ENCODE measurements at regions not wholly inside any gene's neighbourhood (a gene's known extent, or its start where the extent isn't known, plus 50 kb on each side); places are given as distances from the start of the nearest gene placed in this dataset.
"Not testable (repeated sequence)": the region's sequence is repeated elsewhere in the genome, so short reads cannot be mapped to it uniquely, and the experiment has no call there.

DNA sequence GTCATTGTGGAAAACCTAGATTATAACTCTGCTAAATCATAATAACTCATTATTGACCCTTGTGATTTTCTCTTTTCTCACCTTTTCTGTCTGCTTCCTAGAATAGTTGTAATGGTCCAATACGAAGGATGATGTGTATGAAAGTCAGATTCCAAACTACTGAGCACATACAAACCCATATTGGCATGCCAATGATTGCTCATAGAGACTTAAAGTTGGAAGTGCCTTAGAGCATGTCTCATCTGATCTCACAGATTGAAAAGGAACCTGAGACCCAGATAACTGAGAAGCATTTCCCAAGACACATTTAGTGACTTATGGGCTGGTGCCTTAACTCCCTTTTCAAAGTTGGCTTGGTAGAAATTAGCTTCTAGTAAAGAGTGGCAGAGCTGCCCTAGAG lies 594.3 kb downstream of the REEP3 start:
- DNase-seq: no peak

DNA sequence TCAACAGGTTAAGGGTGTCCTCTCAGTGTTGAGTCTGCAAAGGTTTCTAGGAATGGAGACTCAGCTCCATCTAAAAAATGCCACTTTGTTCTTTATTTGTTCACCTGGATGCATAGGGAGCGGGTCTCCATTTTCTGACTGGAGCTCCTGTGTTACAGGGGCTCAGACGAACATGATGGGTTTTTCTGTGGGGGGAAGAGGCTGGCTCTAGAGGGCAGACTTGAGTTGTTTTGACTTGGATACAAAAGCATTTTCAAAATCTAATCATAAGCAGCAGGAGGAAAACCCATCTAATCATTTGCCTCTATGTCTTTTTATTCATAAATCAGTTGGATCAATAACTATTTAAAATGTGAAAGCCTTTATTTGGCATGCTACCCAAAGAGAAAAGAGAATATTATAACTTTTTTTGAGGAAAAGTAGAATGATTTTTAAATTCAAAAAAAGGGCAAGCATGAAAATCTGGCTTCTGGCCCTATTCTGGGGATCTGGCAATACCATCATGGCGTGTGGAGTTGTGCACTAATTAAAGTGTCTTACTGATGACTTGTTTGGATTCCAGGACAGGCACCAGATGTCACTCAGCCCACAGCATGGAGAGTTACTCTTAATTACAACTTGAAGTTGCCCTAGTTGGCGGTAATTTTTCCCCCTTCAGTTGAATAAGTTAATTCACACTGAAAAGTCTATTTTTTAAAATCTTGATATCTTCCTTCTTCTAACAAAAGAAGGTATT lies 594.9 kb downstream of the REEP3 start:
- DNase-seq: peak in 2 of 3 donors; percentile 7 to 28

DNA sequence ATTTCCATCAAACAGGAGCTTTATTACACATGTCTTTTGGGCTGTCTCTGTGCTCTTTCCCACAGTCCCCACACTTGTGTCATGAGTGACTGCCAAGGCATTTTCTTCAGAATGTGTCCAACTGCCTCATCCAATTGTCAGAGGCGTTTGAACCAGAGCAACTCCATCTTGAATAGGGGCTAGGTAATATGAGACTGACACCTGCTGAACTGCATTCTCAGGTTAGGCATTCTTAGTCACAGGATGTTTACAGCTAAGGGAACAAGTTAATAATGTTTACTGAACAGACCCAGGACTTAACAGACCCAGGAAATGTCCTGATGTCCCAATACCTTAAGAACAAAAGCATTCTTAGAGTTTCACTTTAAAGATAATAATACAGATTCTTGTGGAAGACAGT lies 595.5 kb downstream of the REEP3 start:
- no peak for DNase-seq

- DNase-seq: no peak
Observed at GRCh38 chr10:64118736-64119135, 597.5 kb downstream of the REEP3 start.

DNA sequence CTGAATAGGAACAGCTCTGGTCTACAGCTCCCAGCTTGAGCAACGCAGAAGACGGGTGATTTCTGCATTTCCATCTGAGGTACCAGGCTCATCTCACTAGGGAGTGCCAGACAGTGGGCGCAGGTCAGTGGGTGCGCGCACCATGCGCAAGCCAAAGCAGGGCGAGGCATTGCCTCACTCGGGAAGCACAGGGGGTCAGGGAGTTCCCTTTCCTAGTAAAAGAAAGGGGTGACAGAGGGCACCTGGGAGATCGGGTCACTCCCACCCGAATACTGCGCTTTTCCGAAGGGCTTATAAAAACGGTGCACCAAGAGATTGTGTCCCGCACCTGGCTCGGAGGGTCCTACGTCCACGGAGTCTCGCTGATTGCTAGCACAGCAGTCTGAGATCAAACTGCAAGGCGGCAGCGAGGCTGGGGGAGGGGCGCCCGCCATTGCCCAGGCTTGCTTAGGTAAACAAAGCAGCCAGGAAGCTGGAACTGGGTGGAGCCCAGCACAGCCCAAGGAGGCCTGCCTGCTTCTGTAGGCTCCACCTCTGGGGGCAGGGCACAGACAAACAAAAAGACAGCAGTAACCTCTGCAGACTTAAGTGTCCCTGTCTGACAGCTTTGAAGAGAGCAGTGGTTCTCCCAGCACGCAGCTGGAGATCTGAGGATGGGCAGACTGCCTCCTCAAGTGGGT lies 599.2 kb downstream of the REEP3 start:
- DNase-seq: not testable (repeated sequence)

DNA sequence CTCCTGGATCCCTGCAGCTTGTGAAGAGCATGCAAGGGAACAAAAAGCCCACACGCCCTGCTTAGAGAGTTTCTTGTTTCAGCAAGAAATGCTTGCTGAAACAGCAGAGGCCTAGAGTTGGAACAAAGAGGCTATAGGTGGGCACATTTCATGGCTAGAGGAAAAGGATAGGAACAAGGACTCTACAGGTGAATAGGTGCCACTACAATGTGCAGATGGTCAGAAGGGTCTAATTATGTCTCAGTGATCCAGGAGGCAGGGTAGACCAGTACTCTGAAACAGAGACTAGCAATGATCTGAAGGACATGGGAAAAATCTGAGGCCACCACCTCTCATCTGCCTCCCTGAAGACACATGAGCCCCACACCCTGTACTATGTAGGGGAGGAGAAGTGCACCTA lies 609.0 kb downstream of the REEP3 start:
- DNase-seq: no peak

- no peak for DNase-seq
Observed at GRCh38 chr10:64134676-64135075, 613.5 kb downstream of the REEP3 start.

- DNase-seq: no peak
Observed at GRCh38 chr10:64142395-64142794, 621.2 kb downstream of the REEP3 start.

DNA sequence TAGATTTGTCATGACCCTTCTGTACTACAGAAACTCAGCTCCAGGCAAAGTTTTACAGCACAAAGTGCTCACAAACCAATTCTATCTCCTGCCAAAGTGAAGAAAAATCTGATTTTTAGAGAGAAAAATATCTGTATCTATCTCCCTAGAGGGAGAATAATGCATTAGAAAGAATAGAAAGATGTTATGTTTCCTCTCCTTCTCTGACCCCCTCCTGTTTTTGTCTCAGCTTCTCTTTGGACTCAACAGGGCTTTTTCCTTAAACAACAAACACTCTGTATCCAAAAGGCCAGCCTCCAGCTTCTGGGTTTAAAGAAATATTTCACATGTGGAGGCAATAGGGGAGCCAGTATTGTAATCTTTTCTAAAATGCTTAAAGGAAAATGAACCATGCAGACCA lies 627.4 kb downstream of the REEP3 start:
- peak; percentile 27 to 66 (median 36) for DNase-seq

DNA sequence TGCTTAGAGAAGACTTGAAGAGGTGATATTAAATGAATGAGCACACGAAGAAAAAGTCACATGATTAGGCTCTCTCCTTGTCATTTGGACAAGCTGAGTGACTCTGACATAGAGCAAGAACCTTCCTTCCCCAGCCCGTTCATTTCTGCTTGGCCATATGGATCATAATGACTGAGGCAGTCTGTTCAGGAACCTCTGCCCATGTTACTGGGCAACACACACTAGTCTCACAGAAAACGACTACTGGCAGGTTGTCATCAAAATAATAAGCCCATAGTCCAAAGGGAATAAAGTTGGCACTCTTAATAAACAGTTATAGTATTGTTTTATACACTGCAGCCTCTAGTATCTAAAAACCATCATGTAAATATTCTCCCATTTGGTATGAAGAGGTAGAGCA lies 635.0 kb downstream of the REEP3 start:
- no peak for DNase-seq

GRCh38 chr10:64158551-64158950 lies 637.4 kb downstream of the REEP3 start:
- peak in 1 of 3 donors; percentile 39 for DNase-seq

- DNase-seq: no peak
Observed at GRCh38 chr10:64159910-64160872, 639.0 kb downstream of the REEP3 start.

GRCh38 chr10:64170791-64171190 lies 649.6 kb downstream of the REEP3 start:
- no peak for DNase-seq

DNA sequence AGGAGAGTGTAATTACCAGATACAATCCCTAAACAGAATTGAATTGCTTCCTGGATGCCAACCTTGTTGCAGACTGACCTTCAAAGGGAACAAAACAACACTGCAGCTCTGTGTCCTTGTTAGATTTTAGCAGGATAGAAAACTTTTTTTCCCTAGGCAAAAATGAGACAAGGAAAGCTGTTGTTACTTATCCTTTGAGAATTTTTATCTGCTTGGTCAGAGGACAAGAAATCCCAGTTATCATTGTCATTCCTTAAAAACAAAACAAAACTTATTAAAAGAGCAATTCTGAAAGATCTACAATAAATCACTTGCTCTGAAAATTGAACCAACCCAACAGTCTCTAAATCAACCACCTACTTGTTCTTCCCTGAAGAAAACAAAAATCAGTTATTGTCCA lies 652.6 kb downstream of the REEP3 start:
- no peak for DNase-seq

GRCh38 chr10:64174666-64175255 lies 653.6 kb downstream of the REEP3 start:
- DNase-seq: peak in 1 of 3 donors; percentile 8

DNA sequence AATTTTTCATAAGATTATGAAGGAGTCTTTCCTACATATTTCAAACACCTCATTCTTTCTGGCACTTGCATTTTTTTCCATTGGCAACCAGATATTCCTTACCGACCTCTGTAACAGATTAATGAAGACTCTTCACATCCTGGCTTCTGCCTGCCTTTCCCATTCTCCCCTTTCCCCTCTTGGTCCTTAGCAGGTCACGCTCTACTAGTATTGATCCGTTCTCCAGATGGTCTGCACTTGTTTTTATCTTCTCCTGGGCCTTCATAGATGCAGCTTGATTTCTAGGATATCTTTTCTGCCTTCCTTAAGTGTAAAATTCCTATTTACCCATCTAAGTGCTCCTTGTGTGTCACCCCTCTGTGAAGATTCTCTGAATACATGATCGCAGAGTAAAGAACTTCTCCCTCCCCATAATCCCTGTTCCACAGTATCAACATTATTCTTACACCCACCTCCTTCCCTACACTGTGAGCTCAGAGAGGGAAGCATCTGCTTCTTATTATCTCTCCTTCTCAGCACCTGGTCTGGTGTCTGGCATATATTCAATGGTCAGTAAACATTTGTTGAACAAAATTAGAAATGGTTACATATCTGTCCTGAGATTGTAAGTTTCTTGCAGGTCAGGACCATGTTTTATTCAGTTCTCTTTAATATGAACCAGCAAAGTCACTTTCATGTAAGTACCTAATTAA lies 654.2 kb downstream of the REEP3 start:
- peak in 2 of 3 donors; percentile 36 to 37 for DNase-seq

GRCh38 chr10:64182671-64183070 lies 661.5 kb downstream of the REEP3 start:
- DNase-seq: no peak

GRCh38 chr10:64191286-64191685 lies 670.1 kb downstream of the REEP3 start:
- DNase-seq: peak in 1 of 3 donors; percentile 17

DNA sequence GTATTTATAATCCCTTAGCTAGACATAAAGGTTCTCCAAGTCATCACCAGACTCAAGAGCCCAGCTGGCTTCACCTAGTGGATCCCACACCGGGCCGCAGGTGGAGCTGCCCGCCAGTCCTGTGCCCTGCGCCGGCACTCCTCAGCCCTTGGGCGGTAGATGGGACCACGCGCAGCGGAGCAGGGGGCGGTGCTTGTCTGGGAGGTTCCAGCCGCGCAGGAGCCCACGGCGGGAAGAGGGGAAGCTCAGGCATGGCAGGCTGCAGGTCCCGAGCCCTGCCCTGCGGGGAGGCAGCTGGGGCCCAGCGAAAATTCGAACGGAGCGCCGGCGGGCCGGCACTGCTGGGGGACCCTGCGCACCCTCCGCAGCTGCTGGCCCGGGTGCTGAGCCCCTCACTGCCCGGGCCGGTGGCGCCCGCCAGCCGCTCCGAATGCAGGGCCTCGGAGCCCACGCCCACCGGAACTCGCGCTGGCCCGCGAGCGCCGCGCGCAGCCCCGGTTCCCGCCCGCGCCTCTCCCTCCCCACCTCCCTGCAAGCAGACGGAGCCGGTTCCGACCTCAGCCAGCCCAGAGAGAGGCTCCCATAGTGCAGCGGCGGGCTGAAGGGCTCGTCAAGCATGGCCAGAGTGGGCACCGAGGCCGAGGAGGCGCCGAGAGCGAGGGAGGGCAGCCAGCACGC lies 675.6 kb downstream of the REEP3 start:
- no peak for DNase-seq

DNA sequence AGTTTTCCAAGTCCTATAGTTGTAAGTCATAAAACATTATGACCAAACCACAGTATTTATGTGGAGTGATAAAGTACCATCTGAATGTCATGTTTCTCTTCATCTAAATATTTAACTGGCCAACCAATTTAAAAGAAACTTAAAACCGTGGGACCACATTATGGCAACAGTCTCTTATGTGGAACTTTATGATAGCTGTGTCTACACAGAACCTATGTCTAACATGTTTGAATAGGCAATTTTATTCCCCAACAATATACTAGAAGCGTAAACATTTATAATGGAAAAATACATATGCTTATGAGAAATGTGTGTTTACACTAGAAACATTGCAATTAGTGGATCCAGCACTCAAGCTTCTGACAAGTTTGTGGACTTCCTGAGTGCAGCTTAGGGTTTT lies 680.7 kb downstream of the REEP3 start:
- DNase-seq: no peak

- DNase-seq: not testable (repeated sequence)
Observed at GRCh38 chr10:64204504-64204903, 683.3 kb downstream of the REEP3 start.
